ENCODE measurements at regions not wholly inside any gene's neighbourhood (a gene's known extent, or its start where the extent isn't known, plus 50 kb on each side); places are given as distances from the start of the nearest gene placed in this dataset.
"Not testable (repeated sequence)": the region's sequence is repeated elsewhere in the genome, so short reads cannot be mapped to it uniquely, and the experiment has no call there.

DNA sequence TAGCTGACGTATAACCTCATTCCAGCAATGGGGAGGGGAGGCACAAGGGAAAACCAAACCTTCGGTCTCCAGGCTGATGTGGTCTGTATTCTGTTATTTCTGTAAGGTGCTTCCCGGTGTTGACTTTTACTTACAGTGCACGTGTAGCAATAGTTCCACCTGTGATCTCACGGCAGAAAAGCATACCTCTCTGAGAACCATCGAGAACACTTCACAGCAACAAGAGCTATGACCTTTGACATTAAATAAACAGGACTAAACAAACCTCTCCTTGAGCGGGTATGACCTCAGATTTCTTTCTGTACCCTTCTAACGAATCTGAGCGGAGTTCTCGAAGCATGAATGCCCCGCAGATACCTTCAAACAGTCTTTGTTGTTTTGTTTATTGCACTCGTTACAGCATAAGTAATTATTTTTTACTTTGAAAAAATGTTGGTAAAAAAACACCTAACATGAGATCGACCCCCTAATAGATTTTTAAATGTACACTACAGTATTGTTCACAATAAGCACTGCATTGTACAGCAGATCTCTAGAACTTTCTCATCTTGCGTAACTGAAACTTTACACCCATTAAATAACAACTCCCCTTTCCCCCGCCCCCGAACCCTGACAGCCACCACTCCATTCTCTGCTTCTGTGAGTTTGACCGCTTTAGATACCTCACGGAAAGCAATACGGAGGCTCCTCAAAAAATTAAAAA, 282.3 kb downstream of the GATA3 start:
- Histone ChIP-seq H3K36me3 (no peaks in the 10 kb centered on the region), H3K4me1 (peaks cover 0 to 12% (median 8%) of the 10 kb centered on the region in 4 donors), H3K27me3 (peaks cover 0 to 14% of the 10 kb centered on the region in 2 donors), H3K4me3 (no peak overlapping the region), H3K27ac (no peak overlapping the region), H3K9me3 (no peaks in the 10 kb centered on the region)
- no peak for DNase-seq
- intact Hi-C loops (cut with DNase I; ENCODE audit: low total_unique reads) = no loop called here
- TF ChIP-seq CTCF (IDR thresholded peaks at IDR 0.05) = no peak

- H3K4me3 ChIP-seq = no peak overlapping the region
- no peak for DNase-seq
- intact Hi-C loops (cut with DNase I; ENCODE audit: low total_unique reads) = no loop called here
These were observed 282.8 kb downstream of the GATA3 start for GRCh38 chr10:8337332-8337651.

GRCh38 chr10:8338177-8338766, 283.8 kb downstream of the GATA3 start:
- intact Hi-C loops (cut with DNase I; ENCODE audit: low total_unique reads) = no loop called here
- no peak overlapping the region for H3K4me3 ChIP-seq
- H3K27ac ChIP-seq = no peak overlapping the region
- no peak for TF ChIP-seq CTCF (IDR thresholded peaks at IDR 0.05)
- H3K36me3 ChIP-seq = no peaks in the 10 kb centered on the region
- H3K27me3 ChIP-seq = peaks cover 0 to 8% of the 10 kb centered on the region in 2 donors
- no peaks in the 10 kb centered on the region for H3K4me1 ChIP-seq
- H3K9me3 ChIP-seq = no peaks in the 10 kb centered on the region
- no peak for DNase-seq

More at GRCh38 chr10:8337332-8337651, 282.8 kb downstream of the GATA3 start:
- Histone ChIP-seq H3K36me3 (no peaks in the 10 kb centered on the region), H3K27ac (no peak overlapping the region), H3K27me3 (peaks cover 0 to 12% of the 10 kb centered on the region in 2 donors), H3K4me1 (peaks cover 0 to 7% (median 4%) of the 10 kb centered on the region in 4 donors), H3K9me3 (no peaks in the 10 kb centered on the region)
- TF ChIP-seq CTCF (IDR thresholded peaks at IDR 0.05) = no peak

DNA sequence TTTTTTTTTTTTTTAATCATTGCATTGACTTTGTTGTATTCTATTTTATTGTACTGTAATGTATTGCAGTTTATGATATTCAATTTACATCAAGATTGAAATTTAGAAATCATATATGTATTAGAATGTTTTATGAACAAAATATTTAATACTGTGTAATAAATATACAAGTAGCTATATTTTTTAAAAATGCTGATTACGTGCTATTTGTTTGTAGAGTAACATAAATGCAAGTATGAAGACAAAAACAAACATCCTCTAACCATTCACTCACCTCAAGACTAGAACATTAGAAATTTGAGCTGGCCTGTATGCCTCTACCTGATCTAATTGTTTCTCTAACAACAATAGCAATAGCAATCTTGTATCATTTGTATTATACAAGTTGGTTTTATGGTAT, 290.3 kb downstream of the GATA3 start:
- Histone ChIP-seq H3K27me3 (peaks cover 0 to 4% of the 10 kb centered on the region in 2 donors), H3K4me1 (no peaks in the 10 kb centered on the region), H3K36me3 (no peaks in the 10 kb centered on the region), H3K4me3 (no peak overlapping the region), H3K27ac (no peak overlapping the region), H3K9me3 (no peaks in the 10 kb centered on the region)
- intact Hi-C loops (cut with DNase I; ENCODE audit: low total_unique reads) = no loop called here
- no peak for DNase-seq
- TF ChIP-seq CTCF (IDR thresholded peaks at IDR 0.05) = no peak

- Histone ChIP-seq H3K27ac (no peak overlapping the region), H3K36me3 (no peaks in the 10 kb centered on the region), H3K9me3 (no peaks in the 10 kb centered on the region), H3K4me1 (no peaks in the 10 kb centered on the region), H3K27me3 (peaks cover 0 to 4% of the 10 kb centered on the region in 2 donors), H3K4me3 (no peak overlapping the region)
- intact Hi-C loops (cut with DNase I; ENCODE audit: low total_unique reads) = no loop called here
- TF ChIP-seq CTCF (IDR thresholded peaks at IDR 0.05) = no peak
- DNase-seq = no peak
These were observed 292.4 kb downstream of the GATA3 start for GRCh38 chr10:8346861-8347260.

- H3K9me3 ChIP-seq; intact Hi-C loops (cut with DNase I; ENCODE audit: low total_unique reads); H3K27ac ChIP-seq; H3K36me3 ChIP-seq; H3K27me3 ChIP-seq; DNase-seq; H3K4me1 ChIP-seq; H3K4me3 ChIP-seq: not testable (repeated sequence)
These were observed 293.1 kb downstream of the GATA3 start for GRCh38 chr10:8347614-8348013.

Measured in tibial artery (tissue), 4 donors.